NCI-H2171 treated with DMSO at 0.1 percent for 48 hours (cell line): ENCODE measurements at regions not wholly inside any gene's neighbourhood (a gene's known extent, or its start where the extent isn't known, plus 50 kb on each side); places are given as distances from the start of the nearest gene placed in this dataset.

Experiments used
- DNase-seq: peaks from one replicate; lab custom pipeline; 2025; lab: John Stamatoyannopoulos, UW

DNA sequence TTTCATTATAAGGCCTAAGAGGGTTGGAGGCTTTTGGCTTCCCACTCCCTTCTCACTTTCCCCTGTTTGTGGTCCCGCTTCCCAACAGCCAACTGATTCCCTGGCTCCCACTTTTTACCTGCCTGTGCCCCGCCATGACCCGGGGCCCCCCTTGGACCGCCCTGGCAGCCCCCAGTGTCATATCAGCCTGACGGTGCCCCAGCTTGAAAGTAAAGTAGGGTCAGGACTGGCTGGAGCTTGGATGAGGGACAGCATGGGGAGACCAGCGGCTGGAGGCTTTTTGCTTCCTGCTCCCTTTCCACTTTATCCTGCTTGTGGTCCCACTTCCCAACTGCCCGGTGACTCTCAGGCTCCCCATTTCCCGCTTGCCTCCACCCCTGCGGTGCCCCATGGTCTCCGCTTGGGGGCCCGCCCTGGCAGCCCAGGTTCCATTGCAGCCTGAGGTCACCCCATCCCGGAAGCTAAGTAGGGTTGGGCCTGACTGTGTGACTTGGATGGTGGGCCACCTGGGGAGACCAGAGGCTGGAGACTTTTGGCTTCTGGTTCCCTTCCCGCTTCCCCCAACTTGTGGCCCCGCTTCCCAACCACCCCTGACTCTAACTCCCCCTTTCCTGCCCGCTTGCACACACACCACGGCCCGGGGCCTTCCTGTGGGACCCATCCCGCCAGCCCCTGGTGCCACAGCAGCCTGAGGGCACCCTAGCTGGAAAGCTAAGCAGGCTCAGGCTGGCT lies 2274.7 kb downstream of the TP53TG3F start:
- no peak for DNase-seq

DNA sequence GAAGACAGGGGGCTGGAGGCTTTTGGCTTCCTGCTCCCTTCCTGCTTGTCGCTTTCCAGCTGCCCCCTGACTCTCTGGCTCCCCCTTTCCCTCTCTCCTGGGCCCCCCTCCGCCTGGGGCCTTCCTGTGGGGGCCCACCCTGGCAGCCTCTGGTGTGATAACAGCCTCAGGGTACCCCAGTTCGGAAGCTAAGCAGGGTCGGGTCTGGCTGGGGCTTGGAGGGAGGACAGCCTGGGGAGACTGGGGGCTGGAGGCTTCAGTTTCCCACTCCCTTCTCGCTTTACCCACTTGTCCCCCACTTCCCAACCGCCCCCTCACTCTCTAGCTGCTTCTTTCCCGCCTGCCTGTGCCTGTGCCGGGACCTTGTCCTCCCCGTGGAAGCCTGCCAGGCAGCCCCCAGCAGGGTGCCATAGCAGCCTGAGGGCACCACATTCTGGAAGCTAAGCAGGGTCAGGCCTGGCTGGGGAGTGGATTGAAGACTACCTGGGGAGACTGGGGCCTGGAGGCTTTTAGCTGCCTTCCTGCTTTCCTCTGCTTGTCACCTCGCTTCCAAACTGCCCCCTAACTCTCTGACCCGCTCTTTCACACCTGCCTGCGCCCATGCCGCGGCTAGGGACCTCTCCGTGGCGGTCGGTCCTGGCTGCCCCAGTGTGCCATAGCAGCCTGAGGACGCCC lies 2275.5 kb downstream of the TP53TG3F start:
- DNase-seq, result no peak

DNA sequence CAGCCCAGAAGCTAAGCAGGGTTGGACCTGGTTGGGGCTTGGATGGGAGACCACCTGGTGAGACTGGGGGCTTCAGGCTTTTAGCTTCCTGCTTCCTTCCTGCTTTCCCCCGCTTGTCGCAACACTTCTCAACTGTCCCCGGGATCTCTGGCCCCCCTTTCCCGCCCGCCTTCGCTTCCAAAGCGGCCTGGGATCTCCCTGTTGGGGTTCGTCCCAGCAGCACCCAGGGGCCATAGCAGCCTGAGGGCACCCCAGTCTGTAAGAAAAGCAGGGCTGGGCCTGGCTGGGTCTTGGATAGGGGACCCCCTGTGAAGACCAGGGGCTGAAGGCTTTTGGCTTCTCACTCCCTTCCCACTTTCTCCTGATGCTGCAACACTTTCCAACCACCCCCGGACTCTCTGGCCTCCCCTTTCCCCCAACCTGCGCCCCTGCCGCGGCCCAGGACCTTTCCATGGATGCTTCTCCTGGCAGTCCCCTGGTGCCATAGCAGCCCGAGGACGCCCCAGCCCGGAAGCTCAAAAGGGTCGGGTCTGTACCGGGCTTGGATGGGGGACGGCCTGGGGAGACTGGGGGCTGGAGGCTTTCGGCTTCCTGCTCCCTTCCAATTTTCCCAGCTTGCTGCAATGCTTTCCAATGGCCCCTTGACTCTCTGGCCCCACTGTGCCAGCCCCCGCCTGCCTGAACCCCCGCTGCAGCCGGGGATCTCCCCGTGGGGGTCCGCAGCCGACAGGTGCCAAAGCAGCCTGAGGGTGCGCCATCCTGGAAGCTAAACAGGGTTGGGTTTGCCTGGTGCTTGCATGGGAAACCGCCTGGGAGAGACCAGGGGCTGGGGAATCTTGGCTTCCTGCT lies 2276.2 kb downstream of the TP53TG3F start:
- DNase-seq, result no peak

DNA sequence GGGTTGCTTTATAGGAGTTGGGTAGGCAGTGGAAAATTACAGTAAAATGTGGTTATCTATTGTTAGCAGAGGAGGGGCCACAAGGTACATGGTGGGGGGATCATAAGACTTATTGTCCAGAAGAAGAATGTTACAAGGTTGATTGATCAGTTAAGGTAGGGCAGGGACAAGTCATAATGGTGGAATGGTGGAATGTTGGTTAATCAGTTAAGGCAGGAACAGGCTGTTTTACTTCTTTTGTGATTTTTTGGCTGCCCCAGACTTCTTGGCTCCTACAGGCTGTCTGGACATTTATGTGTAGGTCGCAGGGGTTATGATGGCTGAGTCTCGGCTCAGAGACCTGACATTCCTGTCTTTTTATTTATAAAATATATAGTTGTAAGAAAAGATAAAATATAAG lies 2277.1 kb downstream of the TP53TG3F start:
- no peak for DNase-seq

DNA sequence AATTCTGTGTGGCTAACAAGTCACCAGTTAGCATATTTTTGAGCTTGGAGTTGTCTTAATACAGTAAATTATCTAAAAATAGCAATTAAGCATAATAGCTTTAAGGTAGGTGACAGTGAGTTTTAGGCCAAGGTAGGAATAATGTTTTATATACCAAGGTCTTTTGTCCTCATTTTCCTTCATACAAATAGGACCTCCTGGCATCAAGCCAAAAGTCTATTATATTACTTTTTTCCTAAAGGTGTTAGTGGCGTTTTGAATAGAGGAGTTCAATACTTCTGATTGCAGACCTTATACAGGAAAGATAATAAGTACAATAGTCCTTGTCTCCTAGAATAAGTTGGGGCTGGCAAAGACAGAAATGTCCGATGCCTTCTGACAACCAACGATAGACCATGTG lies 2277.7 kb downstream of the TP53TG3F start:
- no peak for DNase-seq

DNA sequence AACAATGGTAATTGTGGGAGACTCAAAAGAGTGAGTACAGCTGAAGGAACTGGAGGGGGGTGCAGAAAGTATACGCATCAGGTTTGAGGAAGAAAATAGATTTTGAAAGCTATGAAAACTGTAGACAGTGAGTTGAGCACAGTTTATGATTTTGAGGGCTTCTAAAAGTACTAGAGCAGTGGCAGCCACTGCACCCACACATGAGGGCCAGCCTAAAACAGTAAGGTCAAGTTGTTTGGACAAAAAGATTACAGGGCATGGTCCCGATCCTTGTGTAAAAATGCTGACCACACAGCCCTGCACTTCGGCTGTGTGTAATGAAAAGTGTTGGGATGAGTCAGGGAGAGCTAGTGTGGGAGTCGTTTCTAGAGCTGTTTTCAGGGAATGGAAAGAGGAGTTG lies 2282.1 kb downstream of the TP53TG3F start:
- DNase-seq, result no peak

DNA sequence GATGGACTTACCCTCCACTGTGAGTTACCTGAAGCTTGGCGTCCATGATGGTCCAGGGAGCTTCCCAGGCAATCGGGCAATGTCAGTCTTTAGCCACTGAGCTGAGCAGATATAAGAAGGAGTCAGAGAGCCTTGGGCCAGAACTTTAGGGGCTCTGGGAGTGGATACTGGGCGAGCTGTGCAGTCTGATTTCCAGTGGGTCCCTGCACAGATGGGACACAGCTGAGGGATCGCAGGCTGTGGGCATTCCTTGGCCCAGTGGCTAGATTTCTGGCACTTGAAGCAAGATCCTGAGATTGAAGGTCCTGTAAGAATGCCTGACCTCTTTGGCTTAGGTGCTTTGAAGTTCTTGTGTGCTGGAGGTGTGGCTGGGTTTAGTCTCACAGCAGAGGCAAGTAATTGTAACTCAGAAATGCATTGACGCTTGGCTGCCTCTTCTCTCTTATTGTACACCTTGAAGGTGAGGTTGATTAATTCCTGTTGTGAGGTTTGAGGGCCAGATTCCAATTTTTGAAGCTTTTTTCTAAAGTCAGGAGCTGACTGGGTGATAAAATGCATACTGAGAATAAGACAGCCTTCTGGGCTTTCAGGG lies 2283.8 kb downstream of the TP53TG3F start:
- DNase-seq, result no peak

DNA sequence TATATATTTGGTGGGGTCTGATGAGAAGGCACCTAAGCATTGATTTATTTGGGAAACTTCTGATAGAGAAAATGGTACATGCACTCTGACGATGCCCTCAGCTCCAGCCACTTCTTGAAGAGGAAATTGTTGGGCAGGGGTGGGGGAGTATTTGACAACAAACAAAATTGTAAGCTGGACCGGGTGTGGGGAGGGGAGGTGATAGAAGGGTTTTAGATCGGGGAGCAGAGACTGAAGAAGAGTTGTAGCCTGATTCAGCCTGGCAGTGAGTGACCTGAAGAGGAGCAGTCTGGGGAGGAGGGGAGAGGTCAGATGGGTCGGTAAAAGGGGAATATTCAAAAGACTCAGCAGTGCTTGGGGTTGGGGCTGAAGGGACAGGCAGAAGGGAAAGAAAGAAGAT lies 2284.7 kb downstream of the TP53TG3F start:
- no peak for DNase-seq

DNA sequence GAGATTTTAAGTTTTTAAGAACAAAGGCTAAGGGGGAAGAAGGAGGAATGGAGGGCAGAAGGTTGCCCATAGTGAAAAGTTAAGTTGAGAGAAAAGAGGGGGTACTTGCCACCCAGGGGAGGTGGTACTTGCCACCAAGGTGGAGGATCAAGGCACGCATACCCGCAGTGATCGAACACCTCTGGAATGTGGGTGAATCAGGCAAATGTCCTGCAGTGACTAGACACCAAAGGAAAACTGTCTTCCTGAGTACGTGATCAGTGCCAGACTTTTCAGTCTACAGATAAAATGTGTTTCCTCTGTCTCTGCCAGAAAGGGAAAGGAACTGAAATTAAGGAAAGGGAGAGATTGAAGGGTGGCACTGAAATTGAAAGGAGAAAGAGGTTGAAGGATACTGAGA lies 2285.3 kb downstream of the TP53TG3F start:
- no peak for DNase-seq

DNA sequence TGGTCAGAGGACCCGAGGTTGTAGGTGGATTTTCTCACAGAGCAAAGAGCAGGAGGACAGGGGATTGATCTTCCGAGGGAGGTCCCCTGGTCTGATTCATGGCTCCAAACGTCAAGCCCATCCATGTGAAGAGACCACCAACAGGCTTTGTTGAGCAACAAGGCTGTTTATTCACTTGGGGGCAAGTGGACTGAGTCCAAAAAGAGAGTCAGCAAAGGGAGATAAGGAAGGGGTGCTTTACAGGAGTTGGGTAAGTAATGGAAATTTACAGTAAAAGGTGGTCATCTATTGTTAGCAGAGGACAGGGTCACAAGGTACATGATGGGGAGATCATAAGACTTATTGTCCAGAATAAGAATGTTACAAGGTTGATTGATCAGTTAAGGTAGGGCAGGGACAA lies 2285.8 kb downstream of the TP53TG3F start:
- no peak for DNase-seq

DNA sequence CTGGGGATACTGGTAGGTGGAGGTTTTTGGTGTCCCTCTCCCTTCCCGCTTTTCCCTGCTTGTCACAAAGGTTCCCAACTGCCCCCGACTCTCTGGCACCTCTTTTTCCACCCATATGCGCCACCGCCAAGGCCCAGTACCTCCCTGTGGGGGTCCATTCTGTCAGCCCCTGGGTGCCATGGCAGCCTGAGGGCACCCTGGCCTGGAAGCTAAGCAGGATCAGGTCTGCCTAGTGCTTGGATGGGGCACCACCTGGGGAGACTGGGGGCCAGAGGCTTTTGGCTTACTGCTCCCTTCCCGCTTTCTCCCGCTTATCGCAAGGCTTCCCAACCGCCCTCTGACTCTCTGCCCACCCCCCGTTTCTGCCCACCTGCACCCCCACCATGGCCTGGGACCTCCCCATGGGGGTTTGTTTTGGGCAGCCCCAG lies 2286.4 kb downstream of the TP53TG3F start:
- no peak for DNase-seq

DNA sequence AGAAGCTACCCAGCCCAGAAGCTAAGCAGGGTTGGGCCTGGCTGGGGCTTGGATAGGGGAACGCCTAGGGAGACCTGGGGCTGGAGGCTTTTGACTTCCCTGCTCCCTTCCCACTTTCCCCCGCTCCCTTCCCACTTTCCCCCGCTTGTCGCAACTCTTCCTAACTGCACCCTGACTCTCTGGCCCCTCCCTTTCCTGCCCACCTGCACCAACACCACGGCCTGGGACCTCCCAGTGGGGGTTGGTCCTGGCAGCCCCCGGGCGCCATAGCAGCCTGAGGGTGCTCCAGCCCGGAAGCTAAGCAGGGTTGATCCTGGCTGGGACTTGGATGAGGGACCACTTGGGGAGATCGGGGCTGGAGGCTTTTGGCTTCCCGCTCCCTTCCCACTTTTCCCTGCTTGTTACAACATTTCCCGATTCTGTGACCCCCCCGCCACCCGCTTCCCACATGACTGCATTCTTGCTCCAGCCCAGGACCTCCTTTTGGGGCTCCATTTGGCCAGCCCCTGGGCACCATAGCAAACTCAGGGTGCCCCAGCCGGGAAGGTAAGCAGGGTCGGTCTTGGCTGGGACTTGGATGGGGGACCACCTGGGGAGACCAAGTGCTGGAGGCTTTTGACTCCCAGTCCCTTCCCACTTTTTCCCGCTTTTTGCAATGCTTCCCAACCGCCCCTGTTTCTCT lies 2287.0 kb downstream of the TP53TG3F start:
- no peak for DNase-seq

DNA sequence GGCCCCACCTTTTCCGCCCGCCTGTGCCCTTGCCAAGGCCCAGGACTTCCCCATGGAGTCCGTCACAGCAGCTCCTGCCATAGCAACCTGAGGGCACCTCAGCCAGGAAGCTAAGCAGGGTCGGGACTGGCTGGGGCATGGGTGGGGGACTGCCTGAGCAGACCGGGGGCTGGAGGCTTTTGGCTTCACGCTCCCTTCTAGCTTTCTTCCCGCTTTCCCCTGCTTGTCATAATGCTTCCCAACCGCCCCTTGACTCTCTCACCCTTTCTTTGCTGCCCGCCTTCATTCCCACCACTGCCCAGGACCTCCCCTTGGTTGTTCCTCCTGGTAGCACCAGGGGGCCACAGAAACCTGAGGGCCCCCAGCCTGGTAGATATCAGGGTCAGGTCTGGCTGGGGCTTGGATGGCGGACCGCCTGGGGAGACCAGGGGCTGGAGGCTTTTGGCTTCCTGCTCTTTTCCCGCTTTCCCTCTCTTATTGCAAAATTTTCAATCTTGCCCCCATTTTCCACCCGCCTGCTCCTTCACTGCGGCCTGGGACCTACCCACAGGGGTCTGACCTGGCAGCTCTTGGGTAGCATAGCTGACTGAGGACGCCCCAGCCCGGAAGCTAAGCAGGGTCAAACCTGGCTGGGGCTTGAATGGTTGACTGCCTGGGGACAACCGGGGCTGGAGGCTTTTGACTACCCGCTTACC lies 2287.7 kb downstream of the TP53TG3F start:
- DNase-seq, result no peak

DNA sequence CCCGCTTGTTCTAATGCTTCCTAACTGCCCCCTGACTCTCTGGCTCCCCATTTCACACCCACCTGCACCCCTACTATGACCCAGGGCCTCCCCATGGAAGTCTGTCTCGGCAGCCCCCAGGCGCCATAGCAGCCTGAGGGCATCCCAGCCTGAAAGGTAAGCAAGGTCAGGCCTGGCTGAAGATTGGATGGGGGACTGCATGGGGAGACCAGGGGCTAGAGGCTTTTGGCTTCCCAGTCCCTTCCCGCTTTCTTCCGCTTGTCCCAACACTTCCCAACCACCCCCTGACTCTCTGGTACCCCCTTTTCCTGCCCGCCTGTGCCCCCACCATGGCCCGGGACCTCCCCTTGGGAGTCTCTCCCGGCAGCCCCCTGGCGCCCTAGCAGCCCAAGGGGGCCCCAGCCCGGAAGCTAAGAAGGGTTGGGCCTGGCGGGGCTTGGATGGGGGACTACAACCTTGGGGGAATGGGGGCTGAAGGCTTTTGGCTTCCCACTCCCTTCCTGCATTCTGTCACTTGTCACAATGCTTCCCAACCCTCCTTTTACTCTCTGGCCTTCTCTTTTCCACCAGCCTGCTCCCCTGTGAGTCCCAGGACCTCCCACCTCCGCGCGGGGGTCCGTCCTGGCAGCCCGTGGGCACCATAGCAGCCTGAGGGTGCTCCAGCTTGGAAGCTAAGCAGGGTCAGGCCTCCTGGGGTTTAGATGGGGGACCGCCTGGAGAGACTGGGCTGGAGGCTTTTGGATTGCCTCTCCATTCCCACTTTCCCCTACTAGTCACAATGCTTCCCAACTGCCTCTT lies 2288.4 kb downstream of the TP53TG3F start:
- DNase-seq, result no peak

DNA sequence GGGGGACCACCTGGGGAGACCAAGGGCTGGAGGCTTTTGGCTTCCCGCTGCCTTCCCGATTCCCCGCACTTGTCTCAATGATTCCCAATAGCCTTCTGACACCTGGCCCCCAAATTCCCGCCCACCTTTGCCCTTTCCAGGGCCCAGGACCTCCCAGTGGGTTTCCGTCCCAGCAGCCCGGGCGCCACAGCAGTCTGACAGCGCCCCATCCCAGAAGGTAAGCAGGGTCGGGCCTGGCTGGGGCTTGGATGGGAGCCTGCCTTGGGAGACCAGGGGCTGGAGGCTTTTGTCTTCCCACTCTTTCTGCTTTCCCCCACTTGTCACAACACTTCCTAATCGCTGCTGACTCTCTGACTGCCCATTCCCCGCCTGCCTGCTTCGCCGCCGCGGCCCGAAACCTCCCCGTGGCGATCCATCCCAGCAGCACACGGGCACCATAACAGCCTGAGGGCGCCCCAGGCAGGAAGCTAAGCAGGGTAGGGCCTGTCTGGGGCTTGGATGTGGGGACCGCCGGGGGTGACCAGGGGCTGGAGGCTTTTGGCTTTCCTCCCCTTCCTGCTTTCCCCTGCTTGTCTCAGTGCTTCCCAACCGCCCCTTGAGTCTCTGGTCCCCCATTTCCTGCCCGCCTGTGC lies 2289.3 kb downstream of the TP53TG3F start:
- no peak for DNase-seq

DNA sequence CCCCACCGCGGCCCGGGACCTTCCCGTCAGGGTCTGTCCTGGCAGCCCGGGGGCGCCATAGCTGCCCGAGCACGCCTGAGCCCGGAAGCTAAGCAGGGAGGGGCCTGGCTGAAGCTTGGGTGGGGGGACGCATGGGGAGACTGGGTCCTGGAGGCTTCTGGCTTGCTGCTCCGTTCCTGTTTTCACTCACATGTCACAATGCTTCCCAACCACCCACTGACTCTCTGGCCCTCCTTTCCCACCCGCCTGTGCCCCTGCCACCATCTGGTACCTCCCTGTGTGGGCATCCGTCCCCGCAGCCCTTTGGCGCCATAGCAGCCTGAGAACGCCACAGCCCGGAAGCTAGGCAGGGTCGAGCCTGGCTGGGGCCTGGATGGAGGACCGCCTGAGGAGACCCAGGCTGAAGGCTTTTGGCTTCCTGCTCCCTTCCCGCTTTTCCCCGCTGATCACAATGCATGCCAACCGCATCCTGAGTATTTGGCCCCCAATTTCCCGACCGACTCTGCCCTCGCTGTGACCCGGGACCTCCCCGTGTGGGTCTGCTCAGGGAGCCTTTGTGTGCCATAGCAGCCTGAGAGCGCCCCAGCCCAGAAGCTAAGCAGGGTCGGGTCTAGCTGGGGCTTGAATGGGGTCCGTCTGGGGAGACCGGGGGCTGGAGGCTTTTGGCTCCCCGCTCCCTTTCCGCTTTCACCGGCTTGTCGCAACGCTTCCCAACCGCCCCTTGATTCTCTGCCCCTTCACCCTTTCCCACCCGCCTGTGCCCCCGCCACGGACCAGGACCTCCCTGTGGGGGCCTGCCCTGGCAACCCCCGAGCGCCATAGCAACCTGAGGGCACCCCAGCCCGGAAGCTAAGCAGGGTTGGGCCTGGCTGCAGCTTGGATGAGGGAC lies 2290.1 kb downstream of the TP53TG3F start:
- DNase-seq, result no peak

DNA sequence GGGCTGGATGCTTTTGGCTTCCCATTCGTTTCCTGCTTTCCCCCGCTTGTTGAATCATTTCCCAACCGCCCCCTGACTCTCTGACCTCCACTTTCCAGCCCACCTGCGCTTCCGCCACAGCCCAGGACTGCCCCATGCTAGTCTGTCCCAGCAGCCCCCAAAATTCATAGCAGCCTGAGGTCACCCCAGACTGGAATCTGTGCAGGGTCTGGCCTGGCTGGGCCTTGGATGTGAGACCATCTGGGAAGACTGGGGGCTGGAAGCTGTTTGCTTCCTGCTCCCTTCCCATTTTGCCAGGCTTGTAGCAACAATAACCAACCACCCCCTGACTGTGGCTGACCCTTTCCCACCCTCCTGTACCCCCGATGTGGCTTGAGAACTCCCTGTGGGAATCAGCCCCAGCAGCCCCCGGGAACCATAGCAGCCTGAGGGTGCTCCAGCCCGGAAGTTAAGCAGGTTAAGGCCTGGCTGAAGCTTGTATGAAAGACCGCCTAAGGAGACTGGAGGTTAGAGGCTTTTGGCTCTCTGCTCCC lies 2290.8 kb downstream of the TP53TG3F start:
- no peak for DNase-seq

DNA sequence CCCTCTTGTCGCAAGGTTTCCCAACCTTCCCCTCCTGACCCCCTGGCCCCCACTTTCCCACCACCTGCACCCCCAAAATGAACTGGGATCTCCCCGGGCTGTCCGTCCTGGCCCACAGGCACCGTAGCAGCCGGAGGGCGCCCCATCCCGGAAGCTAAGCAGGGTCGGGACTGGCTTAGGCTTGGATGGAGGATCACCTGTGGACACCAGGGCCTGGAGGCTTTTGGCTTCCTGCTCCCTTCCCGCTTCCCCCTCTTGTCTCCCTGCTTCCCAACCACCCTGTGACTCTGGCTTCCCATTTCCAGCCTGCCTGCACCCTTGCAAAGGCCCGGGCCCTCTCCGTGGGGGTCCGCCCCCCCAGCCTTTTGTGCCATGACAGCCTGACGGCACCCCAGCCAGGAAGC lies 2291.3 kb downstream of the TP53TG3F start:
- DNase-seq, result no peak
